Gastroesophageal sphincter (tissue), 4 donors: ENCODE measurements at regions not wholly inside any gene's neighbourhood (a gene's known extent, or its start where the extent isn't known, plus 50 kb on each side); places are given as distances from the start of the nearest gene placed in this dataset.

Experiments used
- ATAC-seq: fragments of 150-250 bp; one replicate; pipeline ENCODE4 v1.9.1; 2016; ENCODE audit warnings: mild to moderate bottlenecking, moderate library complexity
- H3K27ac ChIP-seq, 4 donors: fragments of 200-600 bp; sonication (generic) in 3 of 4; 1 replicate in 3 of 4; 2 replicates in 1 of 4; pipeline ENCODE4 v1.5.1; 2016 to 2019
- H3K27me3 ChIP-seq: fragments of 200-600 bp; sonication (generic); one replicate; pipeline ENCODE4 v1.5.1; 2019
- H3K36me3 ChIP-seq, 2 donors: fragments of 200-600 bp; sonication (generic); one replicate each; pipeline ENCODE4 v1.5.1; 2019; ENCODE audit warnings: control low read depth in 1 of 2
- H3K4me1 ChIP-seq, 3 donors: fragments of 200-600 bp; sonication (generic); 1 replicate in 2 of 3; 2 replicates in 1 of 3; pipeline ENCODE4 v1.5.1; 2016 to 2019; ENCODE audit warnings: control low read depth in 2 of 3
- H3K4me3 ChIP-seq, 2 donors: fragments of 200-600 bp; sonication (generic); one replicate each; pipeline ENCODE4 v1.5.1; 2019; ENCODE audit warnings: mild to moderate bottlenecking in 1 of 2, moderate library complexity in 1 of 2
- H3K9me3 ChIP-seq, 3 donors: fragments of 200-600 bp; sonication (generic); one replicate each; pipeline ENCODE4 v1.5.1; 2017 to 2019; ENCODE audit warnings: control low read depth in 2 of 3
- EP300 ChIP-seq: sonication (generic); formaldehyde crosslinking; IDR thresholded peaks from one replicate; pipeline ENCODE4 v1.6.1; 2017; ENCODE audit warnings: antibody characterized with exemption, mild to moderate bottlenecking
- POLR2A ChIP-seq, 2 donors: fragments of 450-650 bp; IDR thresholded peaks; one replicate each; pipeline ENCODE4 v1.6.1; 2017; ENCODE audit warnings: antibody characterized with exemption in 2 of 2, mild to moderate bottlenecking in 2 of 2, moderate library complexity in 1 of 2
- POLR2AphosphoS5 ChIP-seq: sonication (generic); formaldehyde crosslinking; IDR thresholded peaks from one replicate; pipeline ENCODE4 v1.6.1; 2017; ENCODE audit warnings: antibody characterized with exemption
- WGBS, 2 donors: methylation state at CpG; one replicate each; pipeline ENCODE4 v1.1.5; 2018; ENCODE audit warnings: low coverage in 1 of 2; 5-methylcytosine and 5-hydroxymethylcytosine counted together
- TF ChIP-seq, protein P1 (sequence below), 4 experiments: fragments of 200-600 bp in 2 of 4; fragments of 450-650 bp in 2 of 4; sonication (generic) in 1 of 4; IDR thresholded peaks; one replicate each; pipeline ENCODE4 v1.5.1; 2017 to 2019; ENCODE audit warnings: antibody characterized with exemption in 4 of 4, mild to moderate bottlenecking in 2 of 4, moderate library complexity in 2 of 4

GRCh38 chr11:26084313-26084712 is 247.6 kb upstream of the ANO3 start:
- H3K9me3 ChIP-seq, result no peaks in the 10 kb centered on the region
- TF ChIP-seq POLR2A (IDR thresholded peaks at IDR 0.05) (no peak), EP300 (no peak), POLR2AphosphoS5 (no peak)
- TF ChIP-seq, protein P1, sequence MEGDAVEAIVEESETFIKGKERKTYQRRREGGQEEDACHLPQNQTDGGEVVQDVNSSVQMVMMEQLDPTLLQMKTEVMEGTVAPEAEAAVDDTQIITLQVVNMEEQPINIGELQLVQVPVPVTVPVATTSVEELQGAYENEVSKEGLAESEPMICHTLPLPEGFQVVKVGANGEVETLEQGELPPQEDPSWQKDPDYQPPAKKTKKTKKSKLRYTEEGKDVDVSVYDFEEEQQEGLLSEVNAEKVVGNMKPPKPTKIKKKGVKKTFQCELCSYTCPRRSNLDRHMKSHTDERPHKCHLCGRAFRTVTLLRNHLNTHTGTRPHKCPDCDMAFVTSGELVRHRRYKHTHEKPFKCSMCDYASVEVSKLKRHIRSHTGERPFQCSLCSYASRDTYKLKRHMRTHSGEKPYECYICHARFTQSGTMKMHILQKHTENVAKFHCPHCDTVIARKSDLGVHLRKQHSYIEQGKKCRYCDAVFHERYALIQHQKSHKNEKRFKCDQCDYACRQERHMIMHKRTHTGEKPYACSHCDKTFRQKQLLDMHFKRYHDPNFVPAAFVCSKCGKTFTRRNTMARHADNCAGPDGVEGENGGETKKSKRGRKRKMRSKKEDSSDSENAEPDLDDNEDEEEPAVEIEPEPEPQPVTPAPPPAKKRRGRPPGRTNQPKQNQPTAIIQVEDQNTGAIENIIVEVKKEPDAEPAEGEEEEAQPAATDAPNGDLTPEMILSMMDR (IDR thresholded peaks at IDR 0.05), result no peak
- H3K27me3 ChIP-seq, result no peaks in the 10 kb centered on the region
- no peaks in the 10 kb centered on the region for H3K4me1 ChIP-seq
- WGBS, 2 donors, result 79 to 80% methylated on average over 3 of the region's 3 CpGs
- ATAC-seq, result no peak
- H3K36me3 ChIP-seq, result no peaks in the 10 kb centered on the region
- no peak overlapping the region for H3K27ac ChIP-seq
- no peak overlapping the region for H3K4me3 ChIP-seq

DNA sequence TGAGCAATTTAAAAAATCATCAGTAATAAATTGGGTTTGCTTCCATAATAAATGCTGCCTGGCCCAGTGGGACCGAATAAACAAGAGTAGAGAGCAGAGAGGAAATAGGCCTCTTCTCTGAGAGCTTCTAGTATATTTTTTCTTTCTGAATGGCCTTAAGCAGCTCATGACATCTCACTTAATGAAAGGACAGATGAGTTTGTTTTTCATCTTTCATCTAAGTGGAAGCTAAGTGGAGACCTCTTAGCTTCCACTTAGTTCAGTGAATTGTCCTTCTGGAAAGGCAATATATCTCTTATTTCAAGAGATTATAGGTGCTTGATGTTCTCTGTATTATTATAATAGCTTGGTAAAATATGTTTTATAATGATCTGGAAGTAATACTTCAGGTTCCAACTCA is 245.9 kb upstream of the ANO3 start:
- H3K36me3 ChIP-seq, result no peaks in the 10 kb centered on the region
- no peaks in the 10 kb centered on the region for H3K27me3 ChIP-seq
- no peaks in the 10 kb centered on the region for H3K4me1 ChIP-seq
- no peaks in the 10 kb centered on the region for H3K9me3 ChIP-seq
- 69 to 77% methylated on average over 1 of the region's 1 CpG for WGBS, 2 donors
- ATAC-seq, result no peak
- no peak overlapping the region for H3K4me3 ChIP-seq
- H3K27ac ChIP-seq, result no peak overlapping the region
- TF ChIP-seq EP300, result no peak
- TF ChIP-seq, protein P1 (IDR thresholded peaks at IDR 0.05), result no peak
- no peak for TF ChIP-seq POLR2A (IDR thresholded peaks at IDR 0.05)
- TF ChIP-seq POLR2AphosphoS5, result no peak

DNA sequence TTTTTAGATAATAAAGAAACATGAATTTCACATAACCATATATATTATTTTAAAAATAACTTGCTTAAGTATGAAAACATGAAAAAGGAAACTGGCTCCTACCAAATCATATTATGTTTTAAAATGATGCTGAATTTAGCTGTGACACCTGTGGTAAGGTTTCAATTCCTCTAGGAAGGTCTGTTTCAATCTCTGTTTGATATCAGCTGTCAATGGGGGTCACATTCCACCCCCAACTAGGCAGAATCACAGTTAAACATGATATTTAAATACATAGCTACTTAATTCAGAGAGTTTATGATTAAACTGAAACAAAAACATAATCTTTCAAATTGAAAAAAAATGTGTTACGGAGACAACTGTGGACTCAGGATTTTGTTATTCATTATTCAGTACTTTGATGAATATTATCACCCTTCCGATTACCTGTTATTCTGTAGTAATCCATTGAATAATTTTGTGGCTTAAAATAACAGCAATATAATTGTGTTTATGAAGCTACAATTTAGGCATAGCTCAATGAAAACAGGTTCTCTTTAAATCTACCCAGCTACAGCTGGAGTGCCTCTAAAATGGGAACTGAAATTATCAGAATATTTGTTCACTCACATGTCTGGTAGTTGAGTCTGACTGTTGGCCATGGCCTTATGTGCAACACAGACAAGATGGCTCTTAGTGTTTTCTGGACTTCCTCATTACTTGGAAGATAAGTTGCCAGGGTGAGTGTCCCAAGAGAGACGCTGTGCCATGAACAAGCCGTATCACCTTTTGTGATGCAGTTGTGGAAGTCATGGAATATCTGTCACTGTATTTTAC is 244.6 kb upstream of the ANO3 start:
- no peak overlapping the region for H3K27ac ChIP-seq
- no peaks in the 10 kb centered on the region for H3K36me3 ChIP-seq
- no peaks in the 10 kb centered on the region for H3K9me3 ChIP-seq
- H3K4me1 ChIP-seq, result no peaks in the 10 kb centered on the region
- TF ChIP-seq EP300, result no peak
- TF ChIP-seq, protein P1 (IDR thresholded peaks at IDR 0.05), result no peak
- no peak for TF ChIP-seq POLR2AphosphoS5
- TF ChIP-seq POLR2A (IDR thresholded peaks at IDR 0.05), result no peak
- no peaks in the 10 kb centered on the region for H3K27me3 ChIP-seq
- H3K4me3 ChIP-seq, result no peak overlapping the region
- 92 to 96% methylated on average over 4 of the region's 4 CpGs for WGBS, 2 donors
- no peak for ATAC-seq

- H3K27ac ChIP-seq, result no peak overlapping the region
- WGBS, 2 donors, result 27 to 53% methylated on average over 1 of the region's 1 CpG
- TF ChIP-seq, protein P1 (IDR thresholded peaks at IDR 0.05), result no peak
- TF ChIP-seq EP300, result no peak
- H3K4me1 ChIP-seq, result no peaks in the 10 kb centered on the region
- ATAC-seq, result no peak
- no peak overlapping the region for H3K4me3 ChIP-seq
- H3K9me3 ChIP-seq, result no peaks in the 10 kb centered on the region
- H3K36me3 ChIP-seq, result no peaks in the 10 kb centered on the region
- H3K27me3 ChIP-seq, result no peaks in the 10 kb centered on the region
Observed at GRCh38 chr11:26088391-26088790, 243.5 kb upstream of the ANO3 start.

DNA sequence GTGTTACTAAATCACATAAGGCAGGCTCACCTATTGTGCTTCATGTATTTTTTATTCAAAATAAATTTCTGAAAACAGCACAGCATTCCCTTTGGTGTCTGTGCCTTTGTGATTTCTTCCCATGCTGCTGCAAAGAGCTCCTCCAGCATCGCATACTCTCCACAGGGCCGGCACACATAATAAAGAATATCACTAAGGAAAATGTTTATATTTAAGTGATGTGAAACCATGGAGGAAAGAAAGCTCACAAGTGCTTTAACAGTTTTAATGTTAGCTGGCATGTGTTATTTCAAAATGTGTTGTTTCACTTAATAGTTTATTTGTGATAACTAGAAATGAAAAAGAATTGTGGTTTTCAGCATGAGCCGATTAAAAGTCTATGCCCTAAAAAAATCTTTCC is 241.3 kb upstream of the ANO3 start:
- no peaks in the 10 kb centered on the region for H3K27me3 ChIP-seq
- H3K9me3 ChIP-seq, result no peaks in the 10 kb centered on the region
- ATAC-seq, result no peak
- no peak overlapping the region for H3K27ac ChIP-seq
- TF ChIP-seq, protein P1 (IDR thresholded peaks at IDR 0.05), result no peak
- TF ChIP-seq POLR2A (IDR thresholded peaks at IDR 0.05), result no peak
- no peak for TF ChIP-seq EP300
- TF ChIP-seq POLR2AphosphoS5, result no peak
- H3K4me1 ChIP-seq, result no peaks in the 10 kb centered on the region
- no peak overlapping the region for H3K4me3 ChIP-seq
- no peaks in the 10 kb centered on the region for H3K36me3 ChIP-seq
- WGBS, 2 donors, result 41 to 67% methylated on average over 3 of the region's 3 CpGs
